HEK293 (cell line): ENCODE measurements at regions not wholly inside any gene's neighbourhood (a gene's known extent, or its start where the extent isn't known, plus 50 kb on each side); places are given as distances from the start of the nearest gene placed in this dataset.

ENCODE experiments used
- CTCF ChIP-seq: fragments of 450-650 bp; formaldehyde crosslinking; IDR thresholded peaks from 2 replicates; pipeline ENCODE4 v1.5.1; 2016; ENCODE audit warnings: missing biosample characterization, missing genetic modification characterization
- SP2 ChIP-seq: fragments of 450-650 bp; formaldehyde crosslinking; IDR thresholded peaks from 2 replicates; pipeline ENCODE4 v1.5.1; 2016; ENCODE audit warnings: missing biosample characterization, missing genetic modification characterization
- ZNF639 ChIP-seq: fragments of 450-650 bp; formaldehyde crosslinking; IDR thresholded peaks from 2 replicates; pipeline ENCODE4 v1.5.1; 2016; ENCODE audit warnings: missing biosample characterization, missing genetic modification characterization
- ZNF76 ChIP-seq: fragments of 450-650 bp; formaldehyde crosslinking; IDR thresholded peaks from 2 replicates; pipeline ENCODE4; 2016; ENCODE audit warnings: low read depth, missing biosample characterization, missing genetic modification characterization, borderline replicate concordance

- TF ChIP-seq ZNF639 (no peak), CTCF (tag by site-specific recombination) (no peak), SP2 (no peak), ZNF76 (tag by site-specific recombination) (no peak)
Observed at GRCh38 chr9:110109333-110110092, 98.4 kb downstream of the C9orf152 start.
